K562 (cell line): ENCODE measurements at regions not wholly inside any gene's neighbourhood (a gene's known extent, or its start where the extent isn't known, plus 50 kb on each side); places are given as distances from the start of the nearest gene placed in this dataset.

ENCODE experiments used
- ATF1 ChIP-seq, 2 experiments: fragments of 450-650 bp in 1 of 2; IDR thresholded peaks; 2 replicates each; pipeline ENCODE4 v1.6.1; 2016; ENCODE audit warnings: missing compliant biosample characterization in 1 of 2, missing genetic modification characterization in 1 of 2
- DPF2 ChIP-seq: fragments of 450-650 bp; IDR thresholded peaks from 2 replicates; pipeline ENCODE4 v1.6.1; 2016
- ETV6 ChIP-seq, 3 experiments: fragments of 150-350 bp in 1 of 3; sonication (generic) in 1 of 3; formaldehyde crosslinking in 1 of 3; IDR thresholded peaks; 2 replicates each; pipeline versions ENCODE4 v1.6.1 to v1.8.0; 2014 to 2022; ENCODE audit warnings: borderline replicate concordance in 2 of 3, low read depth in 2 of 3, antibody characterized with exemption in 1 of 3, low read length in 1 of 3, mild to moderate bottlenecking in 1 of 3, missing genetic modification reagents in 1 of 3
- HNRNPLL ChIP-seq: fragments of 200-400 bp; formaldehyde crosslinking; IDR thresholded peaks from 2 replicates; pipeline ENCODE4 v1.6.1; 2017; ENCODE audit warnings: low read length, low read depth, mild to moderate bottlenecking; ENCODE audit not compliant: poor library complexity, severe bottlenecking
- MAZ ChIP-seq, 2 experiments: fragments of 450-650 bp in 1 of 2; sonication (generic) in 1 of 2; formaldehyde crosslinking; IDR thresholded peaks in 1 of 2; conservative IDR thresholded peaks in 1 of 2; 2 replicates each; pipeline versions ENCODE4 v1.4.0 to v1.5.0; 2020; ENCODE audit warnings: mild to moderate bottlenecking in 1 of 2, missing genetic modification reagents in 1 of 2
- NFYB ChIP-seq: IDR thresholded peaks from 2 replicates; pipeline ENCODE4 v1.6.1; 2011; ENCODE audit warnings: mild to moderate bottlenecking, moderate library complexity; ENCODE audit not compliant: insufficient read length; ENCODE audit errors: extremely low read depth
- NONO ChIP-seq, 2 experiments: fragments of 200-400 bp in 1 of 2; fragments of 450-650 bp in 1 of 2; formaldehyde crosslinking in 1 of 2; IDR thresholded peaks; 2 replicates each; pipeline ENCODE4 v1.6.1; 2017; ENCODE audit warnings: low read depth in 2 of 2, mild to moderate bottlenecking in 2 of 2, moderate library complexity in 2 of 2, low read length in 1 of 2
- POLR2B ChIP-seq: fragments of 450-650 bp; IDR thresholded peaks from 2 replicates; pipeline ENCODE4 v1.6.1; 2018; ENCODE audit warnings: low read depth; ENCODE audit not compliant: partially characterized antibody
- PPARD ChIP-seq: fragments of 250-450 bp; sonication (Bioruptor Pico); IDR thresholded peaks from 2 replicates; pipeline ENCODE4 v1.8.0; 2022; ENCODE audit warnings: inconsistent platforms, mild to moderate bottlenecking, moderate library complexity
- RAD21 ChIP-seq, 2 experiments: fragments of 250-450 bp in 1 of 2; fragments of 450-650 bp in 1 of 2; sonication (Bioruptor Pico) in 1 of 2; formaldehyde crosslinking in 1 of 2; IDR thresholded peaks in 1 of 2; conservative IDR thresholded peaks in 1 of 2; 2 replicates each; pipeline versions ENCODE4 v1.4.0 to v1.8.0; 2020 to 2022; ENCODE audit warnings: mild to moderate bottlenecking in 2 of 2, moderate library complexity in 1 of 2
- RFX1 ChIP-seq: fragments of 450-650 bp; IDR thresholded peaks from 2 replicates; pipeline ENCODE4 v1.6.1; 2016; ENCODE audit warnings: mild to moderate bottlenecking, moderate library complexity
- RFX5 ChIP-seq: IDR thresholded peaks from 2 replicates; pipeline ENCODE4 v1.6.1; 2011; ENCODE audit warnings: low read depth, mild to moderate bottlenecking, improper control_type of control experiment, low read length
- ZNF23 ChIP-seq: fragments of 250-450 bp; sonication (Bioruptor Pico); IDR thresholded peaks from 2 replicates; pipeline ENCODE4 v1.4.0; 2020; ENCODE audit warnings: mild to moderate bottlenecking
- ZNF316 ChIP-seq: fragments of 450-650 bp; IDR thresholded peaks from 2 replicates; pipeline ENCODE4 v1.6.1; 2016
- ZNF507 ChIP-seq: conservative IDR thresholded peaks from 2 replicates; pipeline ENCODE4 v1.6.1; 2017; ENCODE audit warnings: missing genetic modification characterization, missing compliant biosample characterization
- ZNF696 ChIP-seq: fragments of 250-450 bp; sonication (Bioruptor Pico); conservative IDR thresholded peaks from 2 replicates; pipeline ENCODE4 v1.4.0; 2020; ENCODE audit warnings: mild to moderate bottlenecking, moderate library complexity
- TF ChIP-seq, protein P1 (sequence below), 2 experiments: fragments of 450-650 bp; IDR thresholded peaks; 2 replicates each; pipeline ENCODE4 v1.6.1; 2016; ENCODE audit warnings: mild to moderate bottlenecking in 2 of 2, borderline replicate concordance in 1 of 2, low read depth in 1 of 2, moderate library complexity in 1 of 2
- TF ChIP-seq, protein P2 (sequence below): sonication (generic); formaldehyde crosslinking; IDR thresholded peaks from 2 replicates; pipeline ENCODE4 v1.5.0; 2020; ENCODE audit warnings: missing genetic modification reagents

DNA sequence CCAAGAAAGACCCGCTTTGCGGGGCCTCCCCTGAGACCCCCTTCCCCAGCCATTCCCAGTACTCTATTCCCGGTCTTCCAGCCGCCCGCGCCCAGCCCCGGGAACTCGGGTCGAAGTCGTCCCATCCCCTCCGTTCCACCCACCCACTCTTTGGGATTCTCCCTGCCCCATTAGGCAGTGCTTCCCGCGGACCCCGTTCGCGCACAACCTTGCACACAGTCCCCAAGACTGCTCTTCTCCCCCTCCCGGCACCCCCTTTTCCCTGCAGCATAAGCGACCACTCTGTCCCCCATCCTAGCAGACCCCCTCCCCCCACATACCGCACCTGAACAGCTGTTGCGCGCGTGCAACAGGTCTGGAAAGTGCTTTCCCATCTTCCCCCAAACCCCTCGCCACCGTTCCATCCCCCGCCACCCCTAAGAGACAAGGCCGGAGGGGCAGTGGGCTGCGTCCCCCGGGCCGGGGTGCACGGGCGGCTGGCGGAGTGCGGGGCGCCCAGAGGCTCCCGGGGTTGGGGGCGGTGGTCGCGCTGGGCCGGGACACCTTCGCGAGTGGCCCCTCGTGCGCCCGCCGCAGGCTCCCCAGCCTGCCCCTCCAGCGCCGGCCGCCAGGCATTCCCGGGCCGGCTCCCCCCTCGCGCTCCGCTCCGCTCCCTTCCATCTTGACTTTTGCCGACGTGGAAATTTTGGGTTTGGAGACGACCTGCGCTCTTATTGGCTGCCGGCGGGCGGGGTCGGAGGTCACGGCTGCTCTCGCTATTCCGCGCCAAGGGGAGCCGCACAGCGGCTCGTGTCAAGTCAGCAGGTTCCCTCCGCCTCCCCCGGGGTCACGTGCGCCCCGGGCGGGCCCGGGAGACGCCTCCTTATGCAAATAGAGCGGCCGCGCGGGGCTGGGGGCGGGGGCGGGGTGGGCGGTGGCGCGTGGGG lies 201.2 kb upstream of the NFE2L3 start (continued):
- TF ChIP-seq, protein P1, sequence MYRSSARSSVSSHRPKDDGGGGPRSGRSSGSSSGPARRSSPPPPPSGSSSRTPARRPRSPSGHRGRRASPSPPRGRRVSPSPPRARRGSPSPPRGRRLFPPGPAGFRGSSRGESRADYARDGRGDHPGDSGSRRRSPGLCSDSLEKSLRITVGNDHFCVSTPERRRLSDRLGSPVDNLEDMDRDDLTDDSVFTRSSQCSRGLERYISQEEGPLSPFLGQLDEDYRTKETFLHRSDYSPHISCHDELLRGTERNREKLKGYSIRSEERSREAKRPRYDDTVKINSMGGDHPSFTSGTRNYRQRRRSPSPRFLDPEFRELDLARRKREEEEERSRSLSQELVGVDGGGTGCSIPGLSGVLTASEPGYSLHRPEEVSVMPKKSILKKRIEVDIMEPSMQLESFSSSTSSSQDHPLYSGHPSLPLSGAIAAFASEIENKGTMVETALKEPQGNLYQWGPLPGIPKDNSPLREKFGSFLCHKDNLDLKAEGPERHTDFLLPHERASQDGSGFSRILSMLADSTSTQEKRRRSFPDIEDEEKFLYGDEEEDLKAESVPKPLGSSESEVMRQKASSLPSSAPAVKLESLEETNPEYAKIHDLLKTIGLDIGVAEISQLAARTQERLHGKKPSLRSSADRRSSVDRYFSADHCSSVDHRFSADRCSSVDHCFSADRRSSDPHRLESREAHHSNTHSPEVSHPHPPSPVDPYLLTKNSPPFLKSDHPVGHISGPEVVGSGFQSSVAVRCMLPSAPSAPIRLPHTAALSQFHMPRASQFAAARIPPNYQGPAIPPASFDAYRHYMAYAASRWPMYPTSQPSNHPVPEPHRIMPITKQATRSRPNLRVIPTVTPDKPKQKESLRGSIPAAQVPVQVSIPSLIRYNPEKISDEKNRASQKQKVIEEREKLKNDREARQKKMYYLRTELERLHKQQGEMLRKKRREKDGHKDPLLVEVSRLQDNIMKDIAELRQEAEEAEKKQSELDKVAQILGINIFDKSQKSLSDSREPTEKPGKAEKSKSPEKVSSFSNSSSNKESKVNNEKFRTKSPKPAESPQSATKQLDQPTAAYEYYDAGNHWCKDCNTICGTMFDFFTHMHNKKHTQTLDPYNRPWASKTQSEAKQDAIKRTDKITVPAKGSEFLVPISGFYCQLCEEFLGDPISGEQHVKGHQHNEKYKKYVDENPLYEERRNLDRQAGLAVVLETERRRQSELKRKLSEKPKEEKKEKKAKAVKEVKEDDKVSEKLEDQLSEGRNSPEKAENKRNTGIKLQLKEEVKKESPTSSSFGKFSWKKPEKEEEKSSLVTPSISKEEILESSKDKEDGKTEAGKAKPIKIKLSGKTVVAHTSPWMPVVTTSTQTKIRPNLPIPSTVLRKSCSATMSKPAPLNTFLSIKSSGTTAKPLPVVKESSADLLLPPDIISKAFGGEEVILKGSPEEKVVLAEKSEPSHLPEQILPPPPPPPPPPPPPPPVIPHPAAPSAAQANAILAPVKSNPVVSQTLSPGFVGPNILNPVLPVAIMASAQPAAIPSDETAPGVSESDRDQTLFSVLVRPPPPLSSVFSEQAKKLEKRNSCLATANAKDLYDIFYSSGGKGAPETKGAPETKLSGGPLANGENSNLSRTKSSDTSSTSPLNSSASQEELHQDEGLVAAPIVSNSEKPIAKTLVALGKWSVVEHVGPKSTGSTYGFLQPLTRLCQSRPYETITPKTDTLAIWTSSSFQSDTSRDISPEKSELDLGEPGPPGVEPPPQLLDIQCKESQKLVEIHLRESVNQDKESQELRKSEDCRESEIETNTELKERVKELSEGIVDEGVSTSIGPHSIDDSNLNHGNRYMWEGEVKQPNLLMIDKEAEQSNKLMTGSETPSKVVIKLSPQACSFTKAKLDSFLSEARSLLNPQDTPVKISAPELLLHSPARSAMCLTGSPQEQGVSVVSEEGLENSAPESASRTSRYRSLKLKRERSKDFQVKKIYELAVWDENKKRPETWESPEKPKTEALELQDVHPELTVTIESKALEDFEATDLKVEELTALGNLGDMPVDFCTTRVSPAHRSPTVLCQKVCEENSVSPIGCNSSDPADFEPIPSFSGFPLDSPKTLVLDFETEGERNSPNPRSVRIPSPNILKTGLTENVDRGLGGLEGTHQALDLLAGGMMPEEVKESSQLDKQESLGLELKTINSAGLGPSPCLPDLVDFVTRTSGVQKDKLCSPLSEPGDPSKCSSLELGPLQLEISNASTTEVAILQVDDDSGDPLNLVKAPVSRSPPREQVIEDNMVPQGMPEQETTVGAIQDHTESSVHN (IDR thresholded peaks at IDR 0.05; ENCODE audit: borderline replicate concordance in 1 of 2, low read depth in 1 of 2) = no peak
- TF ChIP-seq PPARD (CRISPR knock-in tag) = no peak
- peak; percentile 92 for TF ChIP-seq ZNF316
- no peak for TF ChIP-seq RAD21 (CRISPR knock-in tag; conservative IDR thresholded peaks at IDR 0.05 in 1 of 2, IDR thresholded peaks at IDR 0.05 in 1 of 2)
- no peak for TF ChIP-seq ZNF696 (CRISPR knock-in tag)
- peak; percentile 59 for TF ChIP-seq NFYB
- no peak for TF ChIP-seq ETV6 (IDR thresholded peaks at IDR 0.05; ENCODE audit: borderline replicate concordance in 1 of 2, low read depth in 2 of 2, low read length in 1 of 2)
- TF ChIP-seq ETV6 (CRISPR knock-in tag; IDR thresholded peaks at IDR 0.05; ENCODE audit: borderline replicate concordance) = no peak
- no peak for TF ChIP-seq ATF1 (CRISPR knock-in tag; IDR thresholded peaks at IDR 0.05)
- TF ChIP-seq ATF1 (tag; IDR thresholded peaks at IDR 0.05) = peak; percentile 65
- no peak for TF ChIP-seq DPF2
- no peak for TF ChIP-seq RFX5
- TF ChIP-seq POLR2B = no peak
- TF ChIP-seq MAZ (CRISPR knock-in tag; conservative IDR thresholded peaks at IDR 0.05 in 1 of 2, IDR thresholded peaks at IDR 0.05 in 1 of 2) = peak; percentile 19 to 35; a peak in 1 of 4 replicates
- TF ChIP-seq ZNF507 (tag) = no peak
- no peak for TF ChIP-seq ZNF23 (CRISPR knock-in tag)
- TF ChIP-seq RFX1 = no peak
- TF ChIP-seq, protein P2, sequence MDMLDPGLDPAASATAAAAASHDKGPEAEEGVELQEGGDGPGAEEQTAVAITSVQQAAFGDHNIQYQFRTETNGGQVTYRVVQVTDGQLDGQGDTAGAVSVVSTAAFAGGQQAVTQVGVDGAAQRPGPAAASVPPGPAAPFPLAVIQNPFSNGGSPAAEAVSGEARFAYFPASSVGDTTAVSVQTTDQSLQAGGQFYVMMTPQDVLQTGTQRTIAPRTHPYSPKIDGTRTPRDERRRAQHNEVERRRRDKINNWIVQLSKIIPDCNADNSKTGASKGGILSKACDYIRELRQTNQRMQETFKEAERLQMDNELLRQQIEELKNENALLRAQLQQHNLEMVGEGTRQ (CRISPR knock-in tag) = peak; percentile 94
- peak in 1 of 2 experiments; percentile 73; a peak in 2 of 4 replicates for TF ChIP-seq NONO (IDR thresholded peaks at IDR 0.05; ENCODE audit: low read depth in 2 of 2, low read length in 1 of 2)
- no peak for TF ChIP-seq HNRNPLL
